ENCODE measurements at regions not wholly inside any gene's neighbourhood (a gene's known extent, or its start where the extent isn't known, plus 50 kb on each side); places are given as distances from the start of the nearest gene placed in this dataset.

- no peaks in the 10 kb centered on the region for H3K9me3 ChIP-seq
- TF ChIP-seq CTCF (IDR thresholded peaks at IDR 0.05) (no peak), POLR2A (IDR thresholded peaks at IDR 0.05) (no peak), EP300 (IDR thresholded peaks at IDR 0.05; ENCODE audit: low read depth) (no peak), POLR2AphosphoS5 (IDR thresholded peaks at IDR 0.05) (no peak)
- DNase-seq: no peak
- H3K4me3 ChIP-seq: no peak overlapping the region
- peaks cover 8 to 33% (median 20%) of the 10 kb centered on the region in 4 donors for H3K4me1 ChIP-seq
- no peaks in the 10 kb centered on the region for H3K27me3 ChIP-seq
- no peaks in the 10 kb centered on the region for H3K36me3 ChIP-seq
- peak overlapping the region; percentile 15 to 61 (median 41) for H3K27ac ChIP-seq
- intact Hi-C loops (cut with DNase I; ENCODE audit: low total_unique reads): no loop called here
- in situ Hi-C loops (cut with MboI; ENCODE audit: low pct_ligation_motif_present in 1 of 4, low pct_unique_long_range_greater_than_20kb in 1 of 4, low sequenced_read_pairs in 3 of 4): loop anchor here in 1 of 4 donors (10.0 kb wide), 1 partner anchor 64 kb away; no protein-coding TSS in a partner anchor
Observed at GRCh38 chr9:2568689-2569088, 52.9 kb upstream of the VLDLR start.

GRCh38 chr9:2570615-2571479 is 50.7 kb upstream of the VLDLR start:
- 22 to 44% methylated on average over 5 to 7 of the region's 7 CpGs for WGBS, 2 donors (ENCODE audit: low coverage in 1 of 2)
- Histone ChIP-seq H3K36me3 (no peaks in the 10 kb centered on the region), H3K27ac (peak overlapping the region; percentile 57 to 72 (median 60)), H3K9me3 (no peaks in the 10 kb centered on the region), H3K4me1 (peaks cover 11 to 36% (median 20%) of the 10 kb centered on the region in 4 donors), H3K27me3 (no peaks in the 10 kb centered on the region), H3K4me3 (no peak overlapping the region)
- DNase-seq: peak; percentile 95
- intact Hi-C loops (cut with DNase I; ENCODE audit: low total_unique reads) (no loop called here), in situ Hi-C loops (cut with MboI; ENCODE audit: low pct_ligation_motif_present in 1 of 4, low pct_unique_long_range_greater_than_20kb in 1 of 4, low sequenced_read_pairs in 3 of 4) (no loop called here)
- peak in 2 of 3 donors; percentile 73 to 79 for TF ChIP-seq POLR2AphosphoS5 (IDR thresholded peaks at IDR 0.05)
- TF ChIP-seq CTCF (IDR thresholded peaks at IDR 0.05): no peak

Measured in transverse colon (tissue), 4 donors.